ENCODE measurements at regions not wholly inside any gene's neighbourhood (a gene's known extent, or its start where the extent isn't known, plus 50 kb on each side); places are given as distances from the start of the nearest gene placed in this dataset.

DNA sequence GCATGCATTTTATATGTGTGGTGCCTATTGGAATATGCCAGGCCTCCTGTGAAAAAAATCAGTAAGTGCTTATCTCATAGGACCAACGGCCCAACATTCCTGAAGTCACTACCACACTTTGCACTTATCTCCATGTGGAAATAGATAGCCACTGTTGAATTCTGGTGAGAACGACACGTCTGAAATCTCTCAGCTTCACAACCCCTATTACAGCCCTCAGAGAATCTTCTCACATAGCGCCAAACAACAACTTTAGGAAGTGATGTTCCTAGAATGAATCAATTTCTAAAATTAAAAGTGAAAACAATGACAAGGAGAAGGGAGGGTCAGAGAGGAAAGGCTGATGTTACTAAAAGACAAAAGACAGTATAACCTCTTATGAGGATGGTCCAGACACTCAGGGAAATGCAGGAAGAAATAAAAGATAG is 270.8 kb upstream of the BTG1 start:
- TF ChIP-seq POLR2AphosphoS5 (IDR thresholded peaks at IDR 0.05; ENCODE audit: low read depth, low read length), result no peak
- no peak for TF ChIP-seq POLR2A (IDR thresholded peaks at IDR 0.05; ENCODE audit: low read depth, low read length)
